ENCODE measurements at regions not wholly inside any gene's neighbourhood (a gene's known extent, or its start where the extent isn't known, plus 50 kb on each side); places are given as distances from the start of the nearest gene placed in this dataset.

DNA sequence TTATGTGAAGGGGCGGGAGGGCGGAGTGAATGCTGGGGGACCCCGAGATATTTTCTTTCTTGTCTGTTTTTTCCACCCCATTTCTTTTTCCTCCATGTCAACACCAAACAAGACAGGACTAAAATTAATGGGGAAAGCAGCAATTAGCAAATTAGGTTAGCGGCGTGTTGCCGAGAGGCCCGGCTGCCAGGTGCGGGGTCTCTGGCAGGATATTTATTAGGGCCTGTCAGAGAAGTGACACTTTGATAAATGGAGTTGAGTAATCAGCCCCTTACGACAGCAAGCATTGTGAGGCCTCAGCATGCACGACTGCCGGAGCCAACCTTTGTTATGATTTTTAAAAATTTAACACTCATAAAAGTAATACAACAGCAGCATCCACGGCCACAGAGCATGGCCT is 193.8 kb downstream of the DHX35 start (continued):
- TF ChIP-seq, protein P1, sequence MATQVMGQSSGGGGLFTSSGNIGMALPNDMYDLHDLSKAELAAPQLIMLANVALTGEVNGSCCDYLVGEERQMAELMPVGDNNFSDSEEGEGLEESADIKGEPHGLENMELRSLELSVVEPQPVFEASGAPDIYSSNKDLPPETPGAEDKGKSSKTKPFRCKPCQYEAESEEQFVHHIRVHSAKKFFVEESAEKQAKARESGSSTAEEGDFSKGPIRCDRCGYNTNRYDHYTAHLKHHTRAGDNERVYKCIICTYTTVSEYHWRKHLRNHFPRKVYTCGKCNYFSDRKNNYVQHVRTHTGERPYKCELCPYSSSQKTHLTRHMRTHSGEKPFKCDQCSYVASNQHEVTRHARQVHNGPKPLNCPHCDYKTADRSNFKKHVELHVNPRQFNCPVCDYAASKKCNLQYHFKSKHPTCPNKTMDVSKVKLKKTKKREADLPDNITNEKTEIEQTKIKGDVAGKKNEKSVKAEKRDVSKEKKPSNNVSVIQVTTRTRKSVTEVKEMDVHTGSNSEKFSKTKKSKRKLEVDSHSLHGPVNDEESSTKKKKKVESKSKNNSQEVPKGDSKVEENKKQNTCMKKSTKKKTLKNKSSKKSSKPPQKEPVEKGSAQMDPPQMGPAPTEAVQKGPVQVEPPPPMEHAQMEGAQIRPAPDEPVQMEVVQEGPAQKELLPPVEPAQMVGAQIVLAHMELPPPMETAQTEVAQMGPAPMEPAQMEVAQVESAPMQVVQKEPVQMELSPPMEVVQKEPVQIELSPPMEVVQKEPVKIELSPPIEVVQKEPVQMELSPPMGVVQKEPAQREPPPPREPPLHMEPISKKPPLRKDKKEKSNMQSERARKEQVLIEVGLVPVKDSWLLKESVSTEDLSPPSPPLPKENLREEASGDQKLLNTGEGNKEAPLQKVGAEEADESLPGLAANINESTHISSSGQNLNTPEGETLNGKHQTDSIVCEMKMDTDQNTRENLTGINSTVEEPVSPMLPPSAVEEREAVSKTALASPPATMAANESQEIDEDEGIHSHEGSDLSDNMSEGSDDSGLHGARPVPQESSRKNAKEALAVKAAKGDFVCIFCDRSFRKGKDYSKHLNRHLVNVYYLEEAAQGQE (IDR thresholded peaks at IDR 0.05; ENCODE audit: unreplicated experiment): no peak
- TF ChIP-seq POLR2AphosphoS5 (IDR thresholded peaks at IDR 0.05; ENCODE audit: low read depth): no peak
- no peak for TF ChIP-seq EZH2phosphoT487 (IDR thresholded peaks at IDR 0.05; ENCODE audit: unreplicated experiment)

DNA sequence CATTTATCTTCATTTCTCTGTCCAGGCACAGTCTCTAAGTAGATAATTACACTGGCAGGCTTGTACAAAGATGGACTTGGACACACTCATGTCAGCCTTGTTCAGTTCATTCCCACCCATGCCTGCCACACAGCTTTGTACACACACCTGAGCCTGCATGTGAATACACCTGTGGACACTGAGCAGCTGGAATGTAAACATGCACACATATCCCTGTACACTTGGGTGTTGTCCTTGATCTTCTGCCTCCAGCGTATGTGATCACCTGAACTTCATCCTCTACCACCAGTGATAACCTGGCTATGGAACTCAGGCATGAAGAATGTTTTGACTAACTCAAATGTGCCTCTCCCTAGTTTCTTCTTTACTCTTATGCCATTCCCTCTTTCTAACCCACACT is 190.6 kb downstream of the DHX35 start:
- Histone ChIP-seq H3F3A (replicated peaks; ENCODE audit: low read depth) (no peaks in the 10 kb centered on the region), H3K79me2 (replicated peaks; ENCODE audit: insufficient read depth) (no peaks in the 10 kb centered on the region), H3K27me3 (ENCODE audit: insufficient read depth) (no peaks in the 10 kb centered on the region), H3K9me2 (ENCODE audit: insufficient read depth) (no peaks in the 10 kb centered on the region), H3K4me3 (no peak overlapping the region), H3K4me2 (no peak overlapping the region), H3K4me1 (ENCODE audit: insufficient read depth) (no peaks in the 10 kb centered on the region), H4K20me1 (replicated peaks; ENCODE audit: insufficient read depth) (no peaks in the 10 kb centered on the region), H3K27ac (ENCODE audit: low read depth) (no peak overlapping the region), H3K36me3 (ENCODE audit: insufficient read depth) (no peaks in the 10 kb centered on the region), H2AFZ (no peak overlapping the region)
- DNase-seq (ENCODE audit: low spot score) (no peak), ATAC-seq (no peak)
- Mint-ChIP-seq H3K4me3 (no peak overlapping the region), H3K27ac (no peak overlapping the region), H3K27me3 (ENCODE audit: insufficient read depth, low read depth, poor library complexity) (peaks cover 2% of the 10 kb centered on the region), H3K36me3 (ENCODE audit: low read depth) (no peaks in the 10 kb centered on the region), H3K9me3 (no peaks in the 10 kb centered on the region), H3K4me1 (no peaks in the 10 kb centered on the region; the same call in 2 of the 3 replicates)
- TF ChIP-seq EZH2phosphoT487 (IDR thresholded peaks at IDR 0.05; ENCODE audit: unreplicated experiment): no peak
- TF ChIP-seq NANOG (IDR thresholded peaks at IDR 0.05; ENCODE audit: borderline replicate concordance): no peak
- TF ChIP-seq, protein P1 (IDR thresholded peaks at IDR 0.05; ENCODE audit: unreplicated experiment): no peak
- TF ChIP-seq ZNF331 (CRISPR knock-in tag; IDR thresholded peaks at IDR 0.05; ENCODE audit: low read depth): no peak
- TF ChIP-seq STAT1 (IDR thresholded peaks at IDR 0.05; ENCODE audit: unreplicated experiment): no peak
- TF ChIP-seq, protein P2, sequence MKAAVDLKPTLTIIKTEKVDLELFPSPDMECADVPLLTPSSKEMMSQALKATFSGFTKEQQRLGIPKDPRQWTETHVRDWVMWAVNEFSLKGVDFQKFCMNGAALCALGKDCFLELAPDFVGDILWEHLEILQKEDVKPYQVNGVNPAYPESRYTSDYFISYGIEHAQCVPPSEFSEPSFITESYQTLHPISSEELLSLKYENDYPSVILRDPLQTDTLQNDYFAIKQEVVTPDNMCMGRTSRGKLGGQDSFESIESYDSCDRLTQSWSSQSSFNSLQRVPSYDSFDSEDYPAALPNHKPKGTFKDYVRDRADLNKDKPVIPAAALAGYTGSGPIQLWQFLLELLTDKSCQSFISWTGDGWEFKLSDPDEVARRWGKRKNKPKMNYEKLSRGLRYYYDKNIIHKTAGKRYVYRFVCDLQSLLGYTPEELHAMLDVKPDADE (IDR thresholded peaks at IDR 0.05): no peak
- TF ChIP-seq JUNB (IDR thresholded peaks at IDR 0.05; ENCODE audit: unreplicated experiment): no peak
- TF ChIP-seq CREB1 (CRISPR knock-in tag; IDR thresholded peaks at IDR 0.05; ENCODE audit: low read depth): no peak
- TF ChIP-seq ZNF114 (CRISPR knock-in tag; IDR thresholded peaks at IDR 0.05): no peak
- TF ChIP-seq, protein P3, sequence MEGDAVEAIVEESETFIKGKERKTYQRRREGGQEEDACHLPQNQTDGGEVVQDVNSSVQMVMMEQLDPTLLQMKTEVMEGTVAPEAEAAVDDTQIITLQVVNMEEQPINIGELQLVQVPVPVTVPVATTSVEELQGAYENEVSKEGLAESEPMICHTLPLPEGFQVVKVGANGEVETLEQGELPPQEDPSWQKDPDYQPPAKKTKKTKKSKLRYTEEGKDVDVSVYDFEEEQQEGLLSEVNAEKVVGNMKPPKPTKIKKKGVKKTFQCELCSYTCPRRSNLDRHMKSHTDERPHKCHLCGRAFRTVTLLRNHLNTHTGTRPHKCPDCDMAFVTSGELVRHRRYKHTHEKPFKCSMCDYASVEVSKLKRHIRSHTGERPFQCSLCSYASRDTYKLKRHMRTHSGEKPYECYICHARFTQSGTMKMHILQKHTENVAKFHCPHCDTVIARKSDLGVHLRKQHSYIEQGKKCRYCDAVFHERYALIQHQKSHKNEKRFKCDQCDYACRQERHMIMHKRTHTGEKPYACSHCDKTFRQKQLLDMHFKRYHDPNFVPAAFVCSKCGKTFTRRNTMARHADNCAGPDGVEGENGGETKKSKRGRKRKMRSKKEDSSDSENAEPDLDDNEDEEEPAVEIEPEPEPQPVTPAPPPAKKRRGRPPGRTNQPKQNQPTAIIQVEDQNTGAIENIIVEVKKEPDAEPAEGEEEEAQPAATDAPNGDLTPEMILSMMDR (conservative IDR thresholded peaks at IDR 0.05; ENCODE audit: low read depth in 2 of 2): no peak
